ENCODE measurements at regions not wholly inside any gene's neighbourhood (a gene's known extent, or its start where the extent isn't known, plus 50 kb on each side); places are given as distances from the start of the nearest gene placed in this dataset.

GRCh38 chrX:11836284-11836683, 78.2 kb downstream of the MSL3 start:
- TF ChIP-seq CTCF (IDR thresholded peaks at IDR 0.05) = no peak
- no peak overlapping the region for H3K27ac ChIP-seq

- TF ChIP-seq CTCF (IDR thresholded peaks at IDR 0.05) (no peak), ZFX (IDR thresholded peaks at IDR 0.05; ENCODE audit: borderline replicate concordance) (no peak)
- no peak overlapping the region for H3K27ac ChIP-seq
Measured at GRCh38 chrX:11837437-11837836, 79.4 kb downstream of the MSL3 start.

GRCh38 chrX:11864171-11864570, 106.1 kb downstream of the MSL3 start:
- TF ChIP-seq CTCF (IDR thresholded peaks at IDR 0.05) (no peak), ZFX (IDR thresholded peaks at IDR 0.05; ENCODE audit: borderline replicate concordance) (no peak)
- H3K27ac ChIP-seq = no peak overlapping the region

- H3K27ac ChIP-seq = no peak overlapping the region
- TF ChIP-seq CTCF (IDR thresholded peaks at IDR 0.05) = no peak
- no peak for TF ChIP-seq ZFX (IDR thresholded peaks at IDR 0.05; ENCODE audit: borderline replicate concordance)
Measured at GRCh38 chrX:11867610-11868345, 109.7 kb downstream of the MSL3 start.

GRCh38 chrX:11870789-11871188, 112.8 kb downstream of the MSL3 start:
- H3K27ac ChIP-seq = no peak overlapping the region
- TF ChIP-seq ZFX (IDR thresholded peaks at IDR 0.05; ENCODE audit: borderline replicate concordance) (no peak), CTCF (IDR thresholded peaks at IDR 0.05) (no peak)

GRCh38 chrX:11881485-11882170, 123.6 kb downstream of the MSL3 start:
- TF ChIP-seq ZFX (IDR thresholded peaks at IDR 0.05; ENCODE audit: borderline replicate concordance) (no peak), CTCF (IDR thresholded peaks at IDR 0.05) (no peak)
- H3K27ac ChIP-seq = no peak overlapping the region

GRCh38 chrX:11886745-11887144, 128.7 kb downstream of the MSL3 start:
- no peak for TF ChIP-seq ZFX (IDR thresholded peaks at IDR 0.05; ENCODE audit: borderline replicate concordance)
- no peak for TF ChIP-seq CTCF (IDR thresholded peaks at IDR 0.05)
- H3K27ac ChIP-seq = no peak overlapping the region
